ENCODE measurements at regions not wholly inside any gene's neighbourhood (a gene's known extent, or its start where the extent isn't known, plus 50 kb on each side); places are given as distances from the start of the nearest gene placed in this dataset.

GRCh38 chr1:206419250-206419649 is 51.0 kb upstream of the IKBKE start:
- TF ChIP-seq CTCF (IDR thresholded peaks at IDR 0.05) (no peak), POLR2A (IDR thresholded peaks at IDR 0.05) (no peak)
